Vagina (tissue), 2 donors: ENCODE measurements at regions not wholly inside any gene's neighbourhood (a gene's known extent, or its start where the extent isn't known, plus 50 kb on each side); places are given as distances from the start of the nearest gene placed in this dataset.

Experiments used
- DNase-seq, 2 donors: peaks; one replicate each; pipeline ENCODE4 v3.0.0-alpha.2; 2017; ENCODE audit errors: extremely low spot score in 2 of 2
- H3K27ac ChIP-seq: fragments of 200-600 bp; sonication (generic); one replicate; pipeline ENCODE4 v1.5.1; 2019
- H3K27me3 ChIP-seq: fragments of 200-600 bp; sonication (generic); one replicate; pipeline ENCODE4 v1.5.1; 2019
- H3K36me3 ChIP-seq, 2 donors: fragments of 200-600 bp; sonication (generic); one replicate each; pipeline ENCODE4 v1.5.1; 2017 to 2019
- H3K4me1 ChIP-seq: fragments of 200-600 bp; sonication (generic); one replicate; pipeline ENCODE4 v1.5.1; 2019
- H3K4me3 ChIP-seq, 2 donors: fragments of 200-600 bp; sonication (generic); 1 replicate in 1 of 2; 2 replicates in 1 of 2; pipeline ENCODE4 v1.5.1; 2016 to 2019
- H3K9me3 ChIP-seq: fragments of 200-600 bp; sonication (generic); one replicate; pipeline ENCODE4 v1.5.1; 2019
- CTCF ChIP-seq, 3 experiments: fragments of 450-650 bp in 2 of 3; fragments of 200-600 bp in 1 of 3; sonication (generic) in 1 of 3; IDR thresholded peaks; one replicate each; pipeline ENCODE4 v1.5.1; 2017 to 2019; ENCODE audit warnings: antibody characterized with exemption in 3 of 3, mild to moderate bottlenecking in 2 of 3, moderate library complexity in 2 of 3
- POLR2A ChIP-seq, 2 donors: fragments of 450-650 bp; IDR thresholded peaks; one replicate each; pipeline ENCODE4 v1.6.1; 2017; ENCODE audit warnings: antibody characterized with exemption in 2 of 2, mild to moderate bottlenecking in 2 of 2, moderate library complexity in 2 of 2
- POLR2AphosphoS5 ChIP-seq, 2 donors: sonication (generic); formaldehyde crosslinking; IDR thresholded peaks; one replicate each; pipeline ENCODE4 v1.9.0; 2017; ENCODE audit warnings: antibody characterized with exemption in 2 of 2, mild to moderate bottlenecking in 2 of 2, low read depth in 1 of 2; ENCODE audit not compliant: insufficient read depth in 1 of 2
- intact Hi-C: fragments of 100-400 bp; cut with DNase I; formaldehyde crosslinking; loops from one replicate; pipeline ENCODE4 v1.15.1; 2023

- intact Hi-C loops = no loop called here
- Histone ChIP-seq H3K9me3 (no peaks in the 10 kb centered on the region), H3K4me3 (no peak overlapping the region), H3K27me3 (no peaks in the 10 kb centered on the region), H3K36me3 (no peaks in the 10 kb centered on the region), H3K27ac (no peak overlapping the region), H3K4me1 (no peaks in the 10 kb centered on the region)
- no peak for DNase-seq
- TF ChIP-seq POLR2AphosphoS5 (IDR thresholded peaks at IDR 0.05; ENCODE audit: insufficient read depth in 1 of 2, low read depth in 1 of 2) (no peak), CTCF (IDR thresholded peaks at IDR 0.05) (no peak), POLR2A (IDR thresholded peaks at IDR 0.05) (no peak)
Measured at GRCh38 chr2:59282374-59283057, 1041.4 kb upstream of the FANCL start.

GRCh38 chr2:59277671-59278070 is 1036.5 kb upstream of the FANCL start:
- no peak overlapping the region for H3K27ac ChIP-seq
- intact Hi-C loops = no loop called here
- no peaks in the 10 kb centered on the region for H3K36me3 ChIP-seq
- no peaks in the 10 kb centered on the region for H3K9me3 ChIP-seq
- H3K4me3 ChIP-seq = no peak overlapping the region
- no peaks in the 10 kb centered on the region for H3K4me1 ChIP-seq
- no peaks in the 10 kb centered on the region for H3K27me3 ChIP-seq
- DNase-seq = no peak
- TF ChIP-seq POLR2AphosphoS5 (IDR thresholded peaks at IDR 0.05; ENCODE audit: insufficient read depth in 1 of 2, low read depth in 1 of 2) = no peak
- TF ChIP-seq CTCF (IDR thresholded peaks at IDR 0.05) = no peak
- TF ChIP-seq POLR2A (IDR thresholded peaks at IDR 0.05) = no peak

- intact Hi-C loops = no loop called here
- no peaks in the 10 kb centered on the region for H3K36me3 ChIP-seq
- no peaks in the 10 kb centered on the region for H3K27me3 ChIP-seq
- H3K27ac ChIP-seq = no peak overlapping the region
- H3K4me1 ChIP-seq = no peaks in the 10 kb centered on the region
- DNase-seq = no peak
- H3K4me3 ChIP-seq = no peak overlapping the region
- no peaks in the 10 kb centered on the region for H3K9me3 ChIP-seq
- no peak for TF ChIP-seq POLR2AphosphoS5 (IDR thresholded peaks at IDR 0.05; ENCODE audit: insufficient read depth in 1 of 2, low read depth in 1 of 2)
- no peak for TF ChIP-seq POLR2A (IDR thresholded peaks at IDR 0.05)
- no peak for TF ChIP-seq CTCF (IDR thresholded peaks at IDR 0.05)
Measured at GRCh38 chr2:59276917-59277316, 1035.8 kb upstream of the FANCL start.

- Histone ChIP-seq H3K27me3 (no peaks in the 10 kb centered on the region), H3K9me3 (no peaks in the 10 kb centered on the region), H3K4me3 (no peak overlapping the region), H3K27ac (no peak overlapping the region), H3K4me1 (no peaks in the 10 kb centered on the region), H3K36me3 (no peaks in the 10 kb centered on the region)
- intact Hi-C loops = no loop called here
- DNase-seq = no peak
- no peak for TF ChIP-seq POLR2A (IDR thresholded peaks at IDR 0.05)
- TF ChIP-seq CTCF (IDR thresholded peaks at IDR 0.05) = no peak
- TF ChIP-seq POLR2AphosphoS5 (IDR thresholded peaks at IDR 0.05; ENCODE audit: insufficient read depth in 1 of 2, low read depth in 1 of 2) = no peak
Measured at GRCh38 chr2:59276033-59276432, 1034.9 kb upstream of the FANCL start.

- DNase-seq = no peak
- Histone ChIP-seq H3K36me3 (no peaks in the 10 kb centered on the region), H3K27me3 (no peaks in the 10 kb centered on the region), H3K9me3 (no peaks in the 10 kb centered on the region), H3K4me3 (no peak overlapping the region), H3K27ac (no peak overlapping the region), H3K4me1 (no peaks in the 10 kb centered on the region)
- intact Hi-C loops = no loop called here
- TF ChIP-seq POLR2A (IDR thresholded peaks at IDR 0.05) = no peak
- no peak for TF ChIP-seq POLR2AphosphoS5 (IDR thresholded peaks at IDR 0.05; ENCODE audit: insufficient read depth in 1 of 2, low read depth in 1 of 2)
- no peak for TF ChIP-seq CTCF (IDR thresholded peaks at IDR 0.05)
Measured at GRCh38 chr2:59266453-59266852, 1025.3 kb upstream of the FANCL start.
